GM19351 (cell line): ENCODE measurements at regions not wholly inside any gene's neighbourhood (a gene's known extent, or its start where the extent isn't known, plus 50 kb on each side); places are given as distances from the start of the nearest gene placed in this dataset.

Source experiments
- ATAC-seq: cut with Tn5 transposase; IDR thresholded peaks from one replicate; pipeline ENCODE4 v1.9.1; 2021; ENCODE audit warnings: mild to moderate bottlenecking, moderate library complexity; ENCODE audit not compliant: unreplicated experiment

- ATAC-seq = peak; percentile 90
Measured at GRCh38 chr14:42480255-42480654, 873.6 kb downstream of the LRFN5 start.

GRCh38 chr14:42475289-42475688 is 868.6 kb downstream of the LRFN5 start:
- ATAC-seq = no peak

- ATAC-seq = no peak
Measured at GRCh38 chr14:42470427-42470719, 863.7 kb downstream of the LRFN5 start.

- ATAC-seq = peak; percentile 77
Measured at GRCh38 chr14:42469637-42470426, 863.2 kb downstream of the LRFN5 start.

GRCh38 chr14:42460673-42461072 is 854.0 kb downstream of the LRFN5 start:
- no peak for ATAC-seq

GRCh38 chr14:42459171-42459685 is 852.6 kb downstream of the LRFN5 start:
- ATAC-seq = no peak

- no peak for ATAC-seq
Measured at GRCh38 chr14:42441615-42442014, 834.9 kb downstream of the LRFN5 start.

GRCh38 chr14:42437809-42438208 is 831.1 kb downstream of the LRFN5 start:
- no peak for ATAC-seq

GRCh38 chr14:42429401-42429800 is 822.7 kb downstream of the LRFN5 start:
- no peak for ATAC-seq

GRCh38 chr14:42428996-42429395 is 822.3 kb downstream of the LRFN5 start:
- ATAC-seq = peak; percentile 95

- ATAC-seq = no peak
Measured at GRCh38 chr14:42424501-42424900, 817.8 kb downstream of the LRFN5 start.

GRCh38 chr14:42421377-42422078 is 814.9 kb downstream of the LRFN5 start:
- peak; percentile 80 for ATAC-seq

GRCh38 chr14:42420071-42420470 is 813.4 kb downstream of the LRFN5 start:
- no peak for ATAC-seq

- ATAC-seq = peak; percentile 88
Measured at GRCh38 chr14:42407153-42407552, 800.5 kb downstream of the LRFN5 start.

- peak; percentile 94 for ATAC-seq
Measured at GRCh38 chr14:42391146-42391834, 784.6 kb downstream of the LRFN5 start.

- ATAC-seq = no peak
Measured at GRCh38 chr14:42378880-42379279, 772.2 kb downstream of the LRFN5 start.

- no peak for ATAC-seq
Measured at GRCh38 chr14:42378274-42378673, 771.6 kb downstream of the LRFN5 start.

GRCh38 chr14:42374332-42374731 is 767.7 kb downstream of the LRFN5 start:
- no peak for ATAC-seq

GRCh38 chr14:42370056-42370455 is 763.4 kb downstream of the LRFN5 start:
- peak; percentile 85 for ATAC-seq

GRCh38 chr14:42368234-42368633 is 761.6 kb downstream of the LRFN5 start:
- ATAC-seq = no peak

- peak; percentile 99 for ATAC-seq
Measured at GRCh38 chr14:42353315-42353714, 746.6 kb downstream of the LRFN5 start.

GRCh38 chr14:42335918-42336317 is 729.2 kb downstream of the LRFN5 start:
- ATAC-seq = no peak
